ENCODE measurements at regions not wholly inside any gene's neighbourhood (a gene's known extent, or its start where the extent isn't known, plus 50 kb on each side); places are given as distances from the start of the nearest gene placed in this dataset.

GRCh38 chr12:76144245-76144549 is 59.7 kb upstream of the NAP1L1 start:
- no peak for TF ChIP-seq POLR2A (IDR thresholded peaks at IDR 0.05; ENCODE audit: low read length)
- TF ChIP-seq RAD21 (conservative IDR thresholded peaks at IDR 0.05 in 1 of 2, IDR thresholded peaks at IDR 0.05 in 1 of 2) = no peak
- TF ChIP-seq CTCF (IDR thresholded peaks at IDR 0.05) = no peak
- TF ChIP-seq CEBPB (IDR thresholded peaks at IDR 0.05) = no peak
- TF ChIP-seq TP53 (CRISPR knock-in tag; IDR thresholded peaks at IDR 0.05) = no peak
- TF ChIP-seq SREBF2 (IDR thresholded peaks at IDR 0.05) = no peak
- TF ChIP-seq EP300 (IDR thresholded peaks at IDR 0.05) = no peak
- TF ChIP-seq HMGXB4 (CRISPR knock-in tag; IDR thresholded peaks at IDR 0.05; ENCODE audit: borderline replicate concordance) = no peak
- TF ChIP-seq MAX (IDR thresholded peaks at IDR 0.05) = no peak
- no peak for TF ChIP-seq PBX3 (IDR thresholded peaks at IDR 0.05)
- TF ChIP-seq CBX2 (IDR thresholded peaks at IDR 0.05; ENCODE audit: borderline replicate concordance, low read depth) = no peak
- no peak for TF ChIP-seq REST (IDR thresholded peaks at IDR 0.05)
- no peak for TF ChIP-seq ATOH8 (CRISPR knock-in tag; IDR thresholded peaks at IDR 0.05; ENCODE audit: low read depth)
